Smooth muscle cell (in vitro differentiated cells): ENCODE measurements at regions not wholly inside any gene's neighbourhood (a gene's known extent, or its start where the extent isn't known, plus 50 kb on each side); places are given as distances from the start of the nearest gene placed in this dataset.
"Not testable (repeated sequence)": the region's sequence is repeated elsewhere in the genome, so short reads cannot be mapped to it uniquely, and the experiment has no call there.

Source experiments
- DNase-seq: peaks from one replicate; lab custom pipeline; 2025; ENCODE audit not compliant: unreplicated experiment; lab: John Stamatoyannopoulos, UW
- H2AFZ ChIP-seq: fragments of 200-600 bp; sonication (generic); 2 replicates; pipeline ENCODE4 v1.6.0; 2016; ENCODE audit warnings: antibody characterized with exemption, low read depth, mild to moderate bottlenecking
- H3F3A ChIP-seq: fragments of 200-600 bp; sonication (generic); 2 replicates; pipeline ENCODE4 v1.6.0; 2017; ENCODE audit warnings: antibody characterized with exemption, low read depth
- H3K27ac ChIP-seq: fragments of 200-600 bp; sonication (generic); 2 replicates; pipeline ENCODE4 v1.5.1; 2016; ENCODE audit warnings: low read depth, mild to moderate bottlenecking
- H3K27me3 ChIP-seq: fragments of 200-600 bp; sonication (generic); 2 replicates; pipeline ENCODE4 v1.6.1; 2016; ENCODE audit warnings: low read depth, mild to moderate bottlenecking
- H3K36me3 ChIP-seq: fragments of 200-600 bp; sonication (generic); 2 replicates; pipeline ENCODE4 v1.5.1; 2016; ENCODE audit warnings: low read depth
- H3K4me1 ChIP-seq: fragments of 200-600 bp; sonication (generic); 2 replicates; pipeline ENCODE4 v1.5.1; 2016; ENCODE audit warnings: low read depth
- H3K4me2 ChIP-seq: fragments of 200-600 bp; sonication (generic); 2 replicates; pipeline ENCODE4 v1.6.0; 2016; ENCODE audit warnings: mild to moderate bottlenecking
- H3K4me3 ChIP-seq: fragments of 200-600 bp; sonication (generic); 2 replicates; pipeline ENCODE4 v1.5.1; 2016; ENCODE audit warnings: mild to moderate bottlenecking
- H3K79me2 ChIP-seq: fragments of 200-600 bp; sonication (generic); 2 replicates; pipeline ENCODE4 v1.6.0; 2016; ENCODE audit warnings: low read depth, mild to moderate bottlenecking
- H3K9ac ChIP-seq: fragments of 200-600 bp; sonication (generic); 2 replicates; pipeline ENCODE4 v1.6.0; 2016; ENCODE audit warnings: low read depth
- H3K9me3 ChIP-seq: fragments of 200-600 bp; sonication (generic); replicated peaks from 2 replicates; pipeline ENCODE4 v1.5.1; 2016; ENCODE audit warnings: low read depth
- H4K20me1 ChIP-seq: fragments of 200-600 bp; sonication (generic); 2 replicates; pipeline ENCODE4 v1.6.0; 2016; ENCODE audit warnings: low read depth
- WGBS: methylation state at CpG from one replicate; pipeline ENCODE4 v1.1.7; 2016; ENCODE audit warnings: low lambda C conversion rate; 5-methylcytosine and 5-hydroxymethylcytosine counted together
- TF ChIP-seq, protein P1 (sequence below): fragments of 200-600 bp; sonication (generic); IDR thresholded peaks from 2 replicates; pipeline ENCODE4 v1.5.1; 2017; ENCODE audit warnings: borderline replicate concordance, mild to moderate bottlenecking, antibody characterized with exemption; ENCODE audit not compliant: insufficient read depth, poor library complexity, severe bottlenecking

GRCh38 chr1:224054611-224055010 is 59.3 kb upstream of the FBXO28 start:
- H3K4me1 ChIP-seq: no peaks in the 10 kb centered on the region
- H3K27me3 ChIP-seq: no peaks in the 10 kb centered on the region
- no peak for DNase-seq
- no peak overlapping the region for H2AFZ ChIP-seq
- no peaks in the 10 kb centered on the region for H3K36me3 ChIP-seq
- H3K9me3 ChIP-seq: no peaks in the 10 kb centered on the region
- no peak overlapping the region for H3K9ac ChIP-seq
- no peak overlapping the region for H3K27ac ChIP-seq
- no peak overlapping the region for H3K4me2 ChIP-seq
- no peaks in the 10 kb centered on the region for H3F3A ChIP-seq
- H3K79me2 ChIP-seq: no peaks in the 10 kb centered on the region
- H4K20me1 ChIP-seq: no peaks in the 10 kb centered on the region
- TF ChIP-seq, protein P1, sequence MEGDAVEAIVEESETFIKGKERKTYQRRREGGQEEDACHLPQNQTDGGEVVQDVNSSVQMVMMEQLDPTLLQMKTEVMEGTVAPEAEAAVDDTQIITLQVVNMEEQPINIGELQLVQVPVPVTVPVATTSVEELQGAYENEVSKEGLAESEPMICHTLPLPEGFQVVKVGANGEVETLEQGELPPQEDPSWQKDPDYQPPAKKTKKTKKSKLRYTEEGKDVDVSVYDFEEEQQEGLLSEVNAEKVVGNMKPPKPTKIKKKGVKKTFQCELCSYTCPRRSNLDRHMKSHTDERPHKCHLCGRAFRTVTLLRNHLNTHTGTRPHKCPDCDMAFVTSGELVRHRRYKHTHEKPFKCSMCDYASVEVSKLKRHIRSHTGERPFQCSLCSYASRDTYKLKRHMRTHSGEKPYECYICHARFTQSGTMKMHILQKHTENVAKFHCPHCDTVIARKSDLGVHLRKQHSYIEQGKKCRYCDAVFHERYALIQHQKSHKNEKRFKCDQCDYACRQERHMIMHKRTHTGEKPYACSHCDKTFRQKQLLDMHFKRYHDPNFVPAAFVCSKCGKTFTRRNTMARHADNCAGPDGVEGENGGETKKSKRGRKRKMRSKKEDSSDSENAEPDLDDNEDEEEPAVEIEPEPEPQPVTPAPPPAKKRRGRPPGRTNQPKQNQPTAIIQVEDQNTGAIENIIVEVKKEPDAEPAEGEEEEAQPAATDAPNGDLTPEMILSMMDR: no peak
- H3K4me3 ChIP-seq: no peak overlapping the region
- 67% methylated on average over 3 of the region's 3 CpGs for WGBS

DNA sequence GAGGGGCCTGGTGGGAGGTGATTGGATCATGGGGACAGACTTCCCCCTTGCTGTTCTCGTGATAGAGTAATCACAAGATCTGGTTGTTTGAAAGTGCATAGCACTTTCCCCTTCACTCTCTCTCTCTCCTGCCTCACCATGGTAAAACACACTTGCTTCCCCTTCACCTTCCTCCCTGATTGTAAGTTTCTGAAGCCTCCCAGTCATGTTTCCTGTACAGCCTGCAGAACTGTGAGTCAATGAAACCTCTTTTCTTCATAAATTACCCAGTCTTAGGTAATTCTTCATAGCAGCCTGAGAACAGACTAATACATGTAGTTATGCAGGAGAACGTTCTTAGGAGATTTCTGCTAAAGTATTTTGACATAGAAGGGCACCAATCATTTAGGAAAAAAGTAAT is 59.9 kb upstream of the FBXO28 start:
- Histone ChIP-seq H3K9ac (no peak overlapping the region), H3K79me2 (no peaks in the 10 kb centered on the region), H2AFZ (no peak overlapping the region), H3K4me3 (no peak overlapping the region), H3K4me1 (no peaks in the 10 kb centered on the region), H3K9me3 (no peaks in the 10 kb centered on the region), H4K20me1 (no peaks in the 10 kb centered on the region), H3K36me3 (no peaks in the 10 kb centered on the region), H3F3A (no peaks in the 10 kb centered on the region), H3K4me2 (no peak overlapping the region), H3K27me3 (no peaks in the 10 kb centered on the region), H3K27ac (no peak overlapping the region)
- DNase-seq: no peak
- TF ChIP-seq, protein P1: no peak
- 78% methylated on average over 2 of the region's 2 CpGs for WGBS

DNA sequence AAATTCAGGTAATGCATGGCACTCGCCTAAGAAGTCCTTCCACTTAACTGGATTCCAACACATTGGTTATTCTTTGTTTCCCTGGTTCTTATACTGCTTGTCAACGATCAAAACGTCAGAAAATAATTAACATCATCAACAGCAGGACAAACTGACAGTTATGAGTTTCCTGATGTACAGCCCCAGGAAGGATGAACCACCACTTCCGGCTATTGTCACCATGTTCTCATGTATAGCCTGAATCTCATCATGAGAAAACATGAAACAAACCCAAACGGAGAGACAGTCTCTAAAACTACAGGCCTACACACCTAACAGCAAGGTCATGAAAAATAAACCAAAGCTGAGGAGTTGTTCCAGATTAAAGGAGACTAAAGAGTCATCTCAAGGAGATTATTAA is 60.5 kb upstream of the FBXO28 start:
- no peak overlapping the region for H2AFZ ChIP-seq
- H4K20me1 ChIP-seq: no peaks in the 10 kb centered on the region
- no peaks in the 10 kb centered on the region for H3F3A ChIP-seq
- no peaks in the 10 kb centered on the region for H3K36me3 ChIP-seq
- no peak overlapping the region for H3K4me3 ChIP-seq
- no peaks in the 10 kb centered on the region for H3K9me3 ChIP-seq
- H3K4me2 ChIP-seq: no peak overlapping the region
- H3K9ac ChIP-seq: no peak overlapping the region
- H3K79me2 ChIP-seq: no peaks in the 10 kb centered on the region
- DNase-seq: no peak
- H3K27ac ChIP-seq: no peak overlapping the region
- H3K4me1 ChIP-seq: no peaks in the 10 kb centered on the region
- 69% methylated on average over 5 of the region's 5 CpGs for WGBS
- no peaks in the 10 kb centered on the region for H3K27me3 ChIP-seq
- TF ChIP-seq, protein P1: no peak

GRCh38 chr1:224052772-224053171 is 61.1 kb upstream of the FBXO28 start:
- no peaks in the 10 kb centered on the region for H3K79me2 ChIP-seq
- H3K9me3 ChIP-seq: no peaks in the 10 kb centered on the region
- no peak for DNase-seq
- no peaks in the 10 kb centered on the region for H3F3A ChIP-seq
- WGBS: 74% methylated on average over 3 of the region's 3 CpGs
- no peaks in the 10 kb centered on the region for H4K20me1 ChIP-seq
- no peak overlapping the region for H3K4me3 ChIP-seq
- H3K27me3 ChIP-seq: no peaks in the 10 kb centered on the region
- TF ChIP-seq, protein P1: no peak
- H3K4me1 ChIP-seq: no peaks in the 10 kb centered on the region
- no peak overlapping the region for H2AFZ ChIP-seq
- H3K9ac ChIP-seq: no peak overlapping the region
- no peak overlapping the region for H3K27ac ChIP-seq
- no peaks in the 10 kb centered on the region for H3K36me3 ChIP-seq
- no peak overlapping the region for H3K4me2 ChIP-seq

- H3K27me3 ChIP-seq, H3F3A ChIP-seq, H3K4me3 ChIP-seq, H3K9me3 ChIP-seq, H4K20me1 ChIP-seq, H3K9ac ChIP-seq, H3K36me3 ChIP-seq, H3K27ac ChIP-seq, H3K4me1 ChIP-seq, DNase-seq, H3K79me2 ChIP-seq, H2AFZ ChIP-seq, H3K4me2 ChIP-seq: not testable (repeated sequence)
- 96% methylated on average over 5 of the region's 5 CpGs for WGBS
Observed at GRCh38 chr1:224051782-224052181, 62.1 kb upstream of the FBXO28 start.
